B cell (primary cell): ENCODE measurements at regions not wholly inside any gene's neighbourhood (a gene's known extent, or its start where the extent isn't known, plus 50 kb on each side); places are given as distances from the start of the nearest gene placed in this dataset.

ENCODE experiments used
- ATAC-seq: fragments of 200-7000 bp; cut with Tn5 transposase; one replicate; pipeline ENCODE4 v1.10.0; 2021; ENCODE audit warnings: low read depth, mild to moderate bottlenecking, moderate number of reproducible peaks, moderate library complexity
- CTCF ChIA-PET: fragments of 350-600 bp; sonication (Branson Sonifier 250); formaldehyde crosslinking; loops from one replicate; lab custom pipeline; 2021; ENCODE audit warnings: antibody characterized with exemption, inconsistent platforms; lab: Charles Lee
- POLR2A ChIA-PET: fragments of 350-600 bp; sonication (Branson Sonifier 250); formaldehyde crosslinking; loops from one replicate; lab custom pipeline; 2021; ENCODE audit warnings: antibody characterized with exemption; lab: Charles Lee
- DNase-seq: peaks from one replicate; pipeline ENCODE4 v3.0.0; 2013
- H2AFZ ChIP-seq: 2 replicates; pipeline ENCODE4 v1.6.1; 2012; ENCODE audit warnings: mild to moderate bottlenecking, low read depth, low read length; ENCODE audit not compliant: insufficient read depth, poor library complexity, severe bottlenecking
- H3K27ac ChIP-seq, 2 donors: 1 replicate in 1 of 2; 2 replicates in 1 of 2; pipeline ENCODE4 v1.5.1; 2012 to 2013; ENCODE audit warnings: low read length in 2 of 2, mild to moderate bottlenecking in 2 of 2, moderate library complexity in 1 of 2
- H3K27me3 ChIP-seq, 4 experiments: fragments of 200-600 bp in 1 of 4; sonication (generic) in 1 of 4; replicated peaks in 1 of 4; 1 replicate in 2 of 4; 2 replicates in 2 of 4; pipeline versions ENCODE4 v1.6.1 to v1.7.0; 2013 to 2016; ENCODE audit warnings: low read length in 3 of 4, mild to moderate bottlenecking in 2 of 4, mixed read lengths in 1 of 4, moderate library complexity in 1 of 4; ENCODE audit not compliant: insufficient read depth in 4 of 4, control insufficient read depth in 3 of 4; ENCODE audit errors: control extremely low read depth in 1 of 4
- H3K36me3 ChIP-seq, 2 experiments: replicated peaks in 1 of 2; 1 replicate in 1 of 2; 2 replicates in 1 of 2; pipeline versions ENCODE4 v1.6.1 to v1.7.1; 2013; ENCODE audit warnings: low read length in 1 of 2; ENCODE audit not compliant: insufficient read depth in 2 of 2, control insufficient read depth in 1 of 2; ENCODE audit errors: control extremely low read depth in 1 of 2, extremely low read depth in 1 of 2
- H3K4me1 ChIP-seq, 2 donors: fragments of 200-600 bp in 1 of 2; sonication (generic) in 1 of 2; 1 replicate in 1 of 2; 2 replicates in 1 of 2; pipeline versions ENCODE4 v1.5.1 to v1.6.1; 2013 to 2017; ENCODE audit warnings: low read length in 2 of 2; ENCODE audit not compliant: control insufficient read depth in 2 of 2, insufficient read depth in 2 of 2
- H3K4me2 ChIP-seq: replicated peaks from 2 replicates; pipeline ENCODE3; 2012; ENCODE audit warnings: mild to moderate bottlenecking, low read depth, low read length; ENCODE audit not compliant: poor library complexity, severe bottlenecking
- H3K4me3 ChIP-seq, 5 experiments: fragments of 200-600 bp in 1 of 5; sonication (generic) in 1 of 5; 1 replicate in 3 of 5; 2 replicates in 2 of 5; pipeline versions ENCODE4 v1.5.1 to v1.7.0; 2011 to 2016; ENCODE audit warnings: low read length in 4 of 5, mild to moderate bottlenecking in 4 of 5, low read depth in 2 of 5, control low read depth in 1 of 5, moderate library complexity in 1 of 5; ENCODE audit not compliant: insufficient read depth in 1 of 5; ENCODE audit errors: control extremely low read depth in 1 of 5, extremely low read depth in 1 of 5
- H3K79me2 ChIP-seq: fragments of 200-600 bp; sonication (generic); one replicate; pipeline ENCODE4 v1.6.0; 2016; ENCODE audit warnings: low read length; ENCODE audit not compliant: control insufficient read depth, insufficient read depth
- H3K9ac ChIP-seq: fragments of 200-600 bp; sonication (generic); 2 replicates; pipeline ENCODE4 v1.6.1; 2017; ENCODE audit warnings: mild to moderate bottlenecking, low read length, moderate library complexity
- H3K9me3 ChIP-seq, 3 donors: one replicate each; pipeline versions ENCODE4 v1.6.1 to v1.7.1; 2013; ENCODE audit warnings: low read length in 2 of 3; ENCODE audit not compliant: control insufficient read depth in 2 of 3, insufficient read depth in 1 of 3; ENCODE audit errors: control extremely low read depth in 1 of 3
- H4K20me1 ChIP-seq: 2 replicates; pipeline ENCODE4 v1.6.0; 2012; ENCODE audit warnings: mild to moderate bottlenecking, low read length; ENCODE audit not compliant: insufficient read depth, control insufficient read depth, poor library complexity, severe bottlenecking
- H3K27ac Mint-ChIP-seq: one replicate; pipeline ENCODE4 v1.8.0; 2021; ENCODE audit warnings: mixed read lengths
- H3K27me3 Mint-ChIP-seq: one replicate; pipeline ENCODE4 v1.8.0; 2021; ENCODE audit warnings: mixed read lengths
- H3K4me1 Mint-ChIP-seq: one replicate; pipeline ENCODE4 v1.8.0; 2021; ENCODE audit warnings: mixed read lengths
- H3K4me3 Mint-ChIP-seq: one replicate; pipeline ENCODE4 v1.8.0; 2021; ENCODE audit warnings: mixed read lengths
- H3K9me3 Mint-ChIP-seq: one replicate; pipeline ENCODE4 v1.8.0; 2022; ENCODE audit warnings: mixed read lengths; ENCODE audit not compliant: insufficient read depth
- EZH2 ChIP-seq: IDR thresholded peaks from 2 replicates; pipeline ENCODE4 v1.6.1; 2012; ENCODE audit warnings: borderline replicate concordance, low read depth, mild to moderate bottlenecking, moderate library complexity, low read length; ENCODE audit not compliant: insufficient read depth, poor library complexity, severe bottlenecking
- WGBS: methylation state at CpG from one replicate; pipeline ENCODE4 v1.1.5; 2013; ENCODE audit warnings: missing lambda C conversion rate; ENCODE audit not compliant: insufficient coverage; 5-methylcytosine and 5-hydroxymethylcytosine counted together
- intact Hi-C: fragments of 100-400 bp; cut with micrococcal nuclease; formaldehyde crosslinking; loops from one replicate; pipeline ENCODE4 v1.10.0; 2022
- TF ChIP-seq, protein P1 (sequence below): fragments of 200-600 bp; IDR thresholded peaks from one replicate; pipeline ENCODE4 v1.8.0; 2022; ENCODE audit warnings: antibody characterized with exemption, mild to moderate bottlenecking

DNA sequence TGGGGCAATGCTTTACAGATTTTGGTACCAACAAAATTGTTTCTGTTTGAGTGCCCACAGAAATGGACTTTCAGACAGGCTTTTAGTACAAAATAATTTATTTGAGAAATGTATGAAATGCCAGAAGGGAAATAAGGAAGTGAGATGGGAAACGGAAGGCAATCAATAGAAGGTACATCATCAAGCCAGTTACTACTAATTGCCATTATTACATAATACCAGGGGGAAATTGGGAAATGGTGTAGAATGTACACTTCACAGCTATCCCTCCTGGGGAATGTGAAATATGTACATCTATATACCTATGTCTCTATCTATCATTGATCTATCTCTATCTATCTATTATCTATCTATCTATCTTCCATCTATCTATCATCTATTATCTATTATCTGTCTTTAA, 264.6 kb upstream of the B3GALT2 start:
- no CpG with 5 or more reads among the region's 1 CpG for WGBS
- ChIA-PET CTCF (no interaction called here), POLR2A (no interaction called here)
- peaks cover 4% of the 10 kb centered on the region for H3K27me3 Mint-ChIP-seq
- no peaks in the 10 kb centered on the region for H4K20me1 ChIP-seq
- ATAC-seq (no peak), DNase-seq (no peak)
- H3K4me3 ChIP-seq: no peak overlapping the region
- H3K36me3 ChIP-seq: no peaks in the 10 kb centered on the region
- no peak overlapping the region for H3K9ac ChIP-seq
- intact Hi-C loops: no loop called here
- no peak overlapping the region for H2AFZ ChIP-seq
- no peak overlapping the region for H3K4me3 Mint-ChIP-seq
- no peak overlapping the region for H3K27ac Mint-ChIP-seq
- peaks cover 15 to 17% of the 10 kb centered on the region in 2 donors for H3K4me1 ChIP-seq
- H3K79me2 ChIP-seq: no peaks in the 10 kb centered on the region
- TF ChIP-seq, protein P1, sequence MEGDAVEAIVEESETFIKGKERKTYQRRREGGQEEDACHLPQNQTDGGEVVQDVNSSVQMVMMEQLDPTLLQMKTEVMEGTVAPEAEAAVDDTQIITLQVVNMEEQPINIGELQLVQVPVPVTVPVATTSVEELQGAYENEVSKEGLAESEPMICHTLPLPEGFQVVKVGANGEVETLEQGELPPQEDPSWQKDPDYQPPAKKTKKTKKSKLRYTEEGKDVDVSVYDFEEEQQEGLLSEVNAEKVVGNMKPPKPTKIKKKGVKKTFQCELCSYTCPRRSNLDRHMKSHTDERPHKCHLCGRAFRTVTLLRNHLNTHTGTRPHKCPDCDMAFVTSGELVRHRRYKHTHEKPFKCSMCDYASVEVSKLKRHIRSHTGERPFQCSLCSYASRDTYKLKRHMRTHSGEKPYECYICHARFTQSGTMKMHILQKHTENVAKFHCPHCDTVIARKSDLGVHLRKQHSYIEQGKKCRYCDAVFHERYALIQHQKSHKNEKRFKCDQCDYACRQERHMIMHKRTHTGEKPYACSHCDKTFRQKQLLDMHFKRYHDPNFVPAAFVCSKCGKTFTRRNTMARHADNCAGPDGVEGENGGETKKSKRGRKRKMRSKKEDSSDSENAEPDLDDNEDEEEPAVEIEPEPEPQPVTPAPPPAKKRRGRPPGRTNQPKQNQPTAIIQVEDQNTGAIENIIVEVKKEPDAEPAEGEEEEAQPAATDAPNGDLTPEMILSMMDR: no peak
- TF ChIP-seq EZH2: no peak
- H3K4me2 ChIP-seq: no peak overlapping the region
- H3K27ac ChIP-seq: no peak overlapping the region
- peaks cover 16% of the 10 kb centered on the region for H3K4me1 Mint-ChIP-seq
- H3K9me3 ChIP-seq: no peaks in the 10 kb centered on the region
- no peaks in the 10 kb centered on the region for H3K9me3 Mint-ChIP-seq
- H3K27me3 ChIP-seq: no peaks in the 10 kb centered on the region

DNA sequence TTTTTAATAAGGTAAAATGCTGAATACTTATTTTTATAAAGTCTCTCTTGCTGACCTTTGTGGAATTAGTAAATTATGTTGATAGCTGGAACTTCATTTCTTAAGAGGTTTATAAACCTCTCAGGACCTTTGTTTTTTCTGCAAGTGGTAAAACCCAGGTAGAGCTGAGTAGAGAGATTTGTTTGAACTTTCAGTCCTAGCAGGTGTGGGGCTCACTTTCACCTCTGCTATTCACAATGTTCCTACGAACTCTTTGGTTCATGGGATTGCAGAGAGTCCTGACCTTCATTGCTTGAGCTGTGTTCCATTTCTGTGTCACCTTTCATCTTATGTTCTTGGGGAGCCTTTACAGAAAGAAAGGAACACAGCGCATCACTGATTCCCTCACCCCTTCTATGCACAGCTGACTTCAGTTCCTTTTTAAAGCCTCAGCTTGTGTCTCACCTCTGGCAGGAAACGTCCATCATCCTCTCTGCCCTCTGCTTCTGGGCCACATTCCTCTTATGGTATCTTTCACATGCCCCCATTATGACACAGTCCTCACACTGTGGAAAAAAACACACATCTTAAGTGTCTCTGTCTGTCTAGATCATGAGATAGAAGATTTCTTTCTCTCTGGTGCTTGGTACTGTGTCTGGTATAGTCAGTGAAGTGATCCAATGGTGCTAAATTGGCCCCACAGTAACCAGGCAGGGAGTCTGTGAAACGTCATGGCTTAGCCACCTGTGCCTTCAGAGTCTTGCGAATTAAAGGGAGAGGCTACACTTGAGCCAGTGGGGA, 262.5 kb upstream of the B3GALT2 start:
- Histone ChIP-seq H3K9ac (no peak overlapping the region), H3K4me2 (peak overlapping the region; percentile 39), H2AFZ (peak overlapping the region; percentile 71), H4K20me1 (no peaks in the 10 kb centered on the region), H3K79me2 (no peaks in the 10 kb centered on the region), H3K27ac (peak overlapping the region; percentile 80 to 84), H3K4me1 (peaks cover 15 to 17% of the 10 kb centered on the region in 2 donors), H3K9me3 (no peaks in the 10 kb centered on the region), H3K4me3 (no peak overlapping the region), H3K27me3 (no peaks in the 10 kb centered on the region), H3K36me3 (no peaks in the 10 kb centered on the region)
- no peaks in the 10 kb centered on the region for H3K9me3 Mint-ChIP-seq
- intact Hi-C loops: no loop called here
- DNase-seq: peak; percentile 60
- ATAC-seq: peak; percentile 76
- H3K27ac Mint-ChIP-seq: peak overlapping the region; percentile 78
- peak overlapping the region; percentile 2 for H3K4me3 Mint-ChIP-seq
- 23% methylated on average over 5 of the region's 5 CpGs for WGBS
- ChIA-PET CTCF (interaction anchor here (1.1 to 1.5 kb wide), 2 partner anchors 31 to 91 kb away, joined by 3 to 4 read pairs; no protein-coding TSS in a partner anchor), POLR2A (no interaction called here)
- peaks cover 16% of the 10 kb centered on the region for H3K4me1 Mint-ChIP-seq
- no peak for TF ChIP-seq EZH2
- TF ChIP-seq, protein P1: no peak
- peaks cover 4% of the 10 kb centered on the region for H3K27me3 Mint-ChIP-seq
